ENCODE measurements at regions not wholly inside any gene's neighbourhood (a gene's known extent, or its start where the extent isn't known, plus 50 kb on each side); places are given as distances from the start of the nearest gene placed in this dataset.

GRCh38 chr1:111015222-111015621, 51.5 kb upstream of the LRIF1 start:
- H3K27me3 ChIP-seq (ENCODE audit: insufficient read depth in 3 of 3, low read length in 2 of 3) = peaks cover 0 to 3% (median 1%) of the 10 kb centered on the region in 3 donors
- H3K9me3 ChIP-seq = peaks cover 3% of the 10 kb centered on the region
- intact Hi-C loops (cut with DNase I) = no loop called here
- DNase-seq (no peak), ATAC-seq (no peak)
- 49 to 65% (median 56%) methylated on average over 3 of the region's 3 CpGs for WGBS, 3 donors
- H3K36me3 ChIP-seq (ENCODE audit: insufficient read depth in 1 of 2, low read depth in 1 of 2) = no peaks in the 10 kb centered on the region
- H3K4me3 ChIP-seq = no peak overlapping the region
- H3K4me1 ChIP-seq = no peaks in the 10 kb centered on the region
- no peak overlapping the region for H3K27ac ChIP-seq
- no peak for TF ChIP-seq CTCF (IDR thresholded peaks at IDR 0.05)
